GM19351 (cell line): ENCODE measurements at regions not wholly inside any gene's neighbourhood (a gene's known extent, or its start where the extent isn't known, plus 50 kb on each side); places are given as distances from the start of the nearest gene placed in this dataset.
"Not testable (repeated sequence)": the region's sequence is repeated elsewhere in the genome, so short reads cannot be mapped to it uniquely, and the experiment has no call there.

Experiments used
- ATAC-seq: cut with Tn5 transposase; IDR thresholded peaks from one replicate; pipeline ENCODE4 v1.9.1; 2021; ENCODE audit warnings: mild to moderate bottlenecking, moderate library complexity; ENCODE audit not compliant: unreplicated experiment

GRCh38 chr19:30690935-30691818 lies 319.0 kb downstream of the ZNF536 start:
- no peak for ATAC-seq

- no peak for ATAC-seq
Observed at GRCh38 chr19:30690525-30690924, 318.3 kb downstream of the ZNF536 start.

- ATAC-seq, result no peak
Observed at GRCh38 chr19:30689474-30689873, 317.3 kb downstream of the ZNF536 start.

GRCh38 chr19:30688696-30689095 lies 316.5 kb downstream of the ZNF536 start:
- ATAC-seq, result no peak

GRCh38 chr19:30686826-30687566 lies 314.8 kb downstream of the ZNF536 start:
- no peak for ATAC-seq

GRCh38 chr19:30686176-30686820 lies 314.1 kb downstream of the ZNF536 start:
- no peak for ATAC-seq

- no peak for ATAC-seq
Observed at GRCh38 chr19:30685426-30686000, 313.3 kb downstream of the ZNF536 start.

GRCh38 chr19:30684613-30685012 lies 312.4 kb downstream of the ZNF536 start:
- ATAC-seq, result no peak

GRCh38 chr19:30682999-30683536 lies 310.9 kb downstream of the ZNF536 start:
- no peak for ATAC-seq

- ATAC-seq, result no peak
Observed at GRCh38 chr19:30682146-30682998, 310.2 kb downstream of the ZNF536 start.

GRCh38 chr19:30681162-30682100 lies 309.2 kb downstream of the ZNF536 start:
- no peak for ATAC-seq

- not testable (repeated sequence) for ATAC-seq
Observed at GRCh38 chr19:30680399-30680798, 308.2 kb downstream of the ZNF536 start.

GRCh38 chr19:30679789-30680188 lies 307.6 kb downstream of the ZNF536 start:
- no peak for ATAC-seq

- no peak for ATAC-seq
Observed at GRCh38 chr19:30679153-30679702, 307.0 kb downstream of the ZNF536 start.

GRCh38 chr19:30678168-30678567 lies 306.0 kb downstream of the ZNF536 start:
- ATAC-seq, result no peak

GRCh38 chr19:30677702-30678101 lies 305.5 kb downstream of the ZNF536 start:
- ATAC-seq, result no peak

GRCh38 chr19:30676990-30677679 lies 305.0 kb downstream of the ZNF536 start:
- no peak for ATAC-seq

GRCh38 chr19:30675086-30675485 lies 302.9 kb downstream of the ZNF536 start:
- ATAC-seq, result no peak
